Stomach (tissue), 4 donors: ENCODE measurements at regions not wholly inside any gene's neighbourhood (a gene's known extent, or its start where the extent isn't known, plus 50 kb on each side); places are given as distances from the start of the nearest gene placed in this dataset.
"Not testable (repeated sequence)": the region's sequence is repeated elsewhere in the genome, so short reads cannot be mapped to it uniquely, and the experiment has no call there.

Experiments
- CTCF ChIP-seq, 7 experiments: fragments of 450-650 bp in 4 of 7; fragments of 200-600 bp in 3 of 7; sonication (generic) in 3 of 7; IDR thresholded peaks; one replicate each; pipeline ENCODE4 v1.5.1; 2016 to 2019; ENCODE audit warnings: antibody characterized with exemption in 7 of 7, control low read depth in 2 of 7, mild to moderate bottlenecking in 1 of 7
- EP300 ChIP-seq: sonication (generic); formaldehyde crosslinking; IDR thresholded peaks from one replicate; pipeline ENCODE4 v1.6.1; 2017; ENCODE audit warnings: antibody characterized with exemption
- POLR2A ChIP-seq, 4 donors: fragments of 450-650 bp; IDR thresholded peaks; one replicate each; pipeline ENCODE4 v1.6.1; 2016; ENCODE audit warnings: antibody characterized with exemption in 4 of 4, control low read depth in 2 of 4, mild to moderate bottlenecking in 1 of 4, moderate library complexity in 1 of 4

DNA sequence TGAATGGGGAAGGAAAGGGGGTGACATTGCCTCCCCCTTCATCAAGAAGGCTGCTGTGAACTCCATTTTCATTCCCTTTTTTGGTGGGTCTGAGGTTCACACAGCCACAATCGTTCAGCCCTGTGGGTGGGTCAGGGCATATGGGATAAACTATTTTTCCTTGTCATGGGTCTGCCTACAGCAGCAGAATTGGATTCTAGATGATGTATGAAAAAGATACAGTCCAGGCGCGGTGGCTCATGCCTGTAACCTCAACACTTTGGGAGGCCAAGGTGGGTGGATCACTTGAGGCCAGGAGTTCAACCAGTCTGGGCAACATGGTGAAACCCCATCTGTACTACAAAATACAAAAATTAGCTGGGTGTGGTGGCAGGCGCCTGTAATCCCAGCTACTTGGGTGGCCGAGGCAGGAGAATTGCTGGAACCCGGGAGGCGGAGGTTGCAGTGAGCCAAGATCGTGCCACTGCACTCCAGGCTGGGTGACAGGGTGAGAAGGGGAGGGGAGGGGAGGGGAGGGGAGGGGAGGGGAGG lies 199.3 kb downstream of the MATN1 start:
- TF ChIP-seq EP300; CTCF (IDR thresholded peaks at IDR 0.05); POLR2A (IDR thresholded peaks at IDR 0.05): not testable (repeated sequence)
